HCT116 (cell line): ENCODE measurements at regions not wholly inside any gene's neighbourhood (a gene's known extent, or its start where the extent isn't known, plus 50 kb on each side); places are given as distances from the start of the nearest gene placed in this dataset.

Experiments used
- ATAC-seq: fragments of 200-7000 bp; cut with Tn5 transposase; 2 replicates; pipeline ENCODE4 v1.9.1; 2020; ENCODE audit warnings: mild to moderate bottlenecking, moderate library complexity
- BruUV-seq: library from RNA; stranded (reverse); fragments of 400-500 nt; replicated peaks from 2 replicates; lab custom pipeline; 2021; lab: Mats Ljungman, UMichigan
- CTCF ChIA-PET: fragments of 300-600 bp; sonication (Branson Sonifier 250); formaldehyde crosslinking; loops from one replicate; lab custom pipeline; 2021; ENCODE audit warnings: antibody characterized with exemption; lab: Charles Lee
- POLR2A ChIA-PET: fragments of 300-600, 350-600 bp; sonication (Branson Sonifier 250); formaldehyde crosslinking; loops from one replicate; lab custom pipeline; 2021; ENCODE audit warnings: antibody characterized with exemption; lab: Charles Lee
- RAD21 ChIA-PET, 2 experiments: fragments of 300-600 bp; sonication (Branson Sonifier 250); formaldehyde crosslinking; loops; one replicate each; lab custom pipeline; 2023; ENCODE audit warnings: low total read pairs in 2 of 2; ENCODE audit not compliant: uncharacterized antibody in 2 of 2, unreplicated experiment in 2 of 2, low non-redundant PET in 1 of 2; lab: Charles Lee
- DNase-seq: peaks from one replicate; pipeline ENCODE4 v3.0.0-alpha.2; 2010; ENCODE audit warnings: low read depth, low spot score
- H2AFZ ChIP-seq: fragments of 200-600 bp; shearing (Covaris generic), sonication (generic); 2 replicates; pipeline ENCODE4 v1.6.1; 2017; ENCODE audit warnings: low read depth, mixed run types, mixed read lengths, antibody characterized with exemption, low read length; ENCODE audit not compliant: poor library complexity, severe bottlenecking
- H3K27ac ChIP-seq: 2 replicates; pipeline ENCODE4 v1.5.1; 2012; ENCODE audit warnings: low read depth, low read length
- H3K27me3 ChIP-seq: fragments of 200-600 bp; sonication (generic); 2 replicates; pipeline ENCODE4 v1.6.1; 2016; ENCODE audit warnings: mixed run types, low read length, mixed read lengths; ENCODE audit not compliant: insufficient read depth
- H3K36me3 ChIP-seq, 2 experiments: fragments of 200-500 bp in 1 of 2; fragments of 200-600 bp in 1 of 2; sonication (Bioruptor generic) in 1 of 2; sonication (generic) in 1 of 2; 2 replicates each; pipeline versions ENCODE4 v1.5.1 to v1.6.1; 2014 to 2016; ENCODE audit warnings: low read length in 2 of 2, inconsistent platforms in 1 of 2, mixed read lengths in 1 of 2, mixed run types in 1 of 2; ENCODE audit not compliant: insufficient read depth in 2 of 2, control insufficient read depth in 1 of 2
- H3K4me1 ChIP-seq, 2 experiments: fragments of 200-600 bp in 1 of 2; sonication (generic) in 1 of 2; 2 replicates each; pipeline versions ENCODE4 v1.5.1 to v1.6.1; 2012 to 2017; ENCODE audit warnings: low read length in 2 of 2, inconsistent platforms in 1 of 2, mild to moderate bottlenecking in 1 of 2, mixed read lengths in 1 of 2, mixed run types in 1 of 2, moderate library complexity in 1 of 2; ENCODE audit not compliant: insufficient read depth in 2 of 2, control insufficient read depth in 1 of 2
- H3K4me2 ChIP-seq: fragments of 200-600 bp; sonication (generic); 2 replicates; pipeline ENCODE4 v1.6.1; 2017; ENCODE audit warnings: mixed run types, low read length, mixed read lengths
- H3K4me3 ChIP-seq, 2 experiments: fragments of 200-600 bp in 1 of 2; sonication (generic) in 1 of 2; replicated peaks in 1 of 2; 2 replicates each; pipeline ENCODE4 v1.5.1; 2011 to 2016; ENCODE audit warnings: low read length in 2 of 2, control low read depth in 1 of 2, low read depth in 1 of 2, mild to moderate bottlenecking in 1 of 2, mixed read lengths in 1 of 2, mixed run types in 1 of 2
- H3K79me2 ChIP-seq: fragments of 200-600 bp; sonication (generic); 2 replicates; pipeline ENCODE4 v1.6.1; 2017; ENCODE audit warnings: mild to moderate bottlenecking, mixed run types, low read length, moderate library complexity, mixed read lengths; ENCODE audit not compliant: insufficient read depth
- H3K9ac ChIP-seq: fragments of 200-600 bp; sonication (generic); 2 replicates; pipeline ENCODE4 v1.6.1; 2016; ENCODE audit warnings: low read length, mixed read lengths
- H3K9me2 ChIP-seq: fragments of 200-600 bp; sonication (generic), shearing (Covaris generic); 2 replicates; pipeline ENCODE4 v1.6.1; 2017; ENCODE audit warnings: mixed run types, mild to moderate bottlenecking, moderate library complexity; ENCODE audit not compliant: insufficient read depth
- H3K9me3 ChIP-seq, 2 experiments: fragments of 200-500 bp in 1 of 2; fragments of 200-600 bp in 1 of 2; sonication (Bioruptor generic) in 1 of 2; sonication (generic) in 1 of 2; 2 replicates each; pipeline ENCODE4 v1.6.1; 2014 to 2017; ENCODE audit warnings: low read length in 2 of 2, mixed read lengths in 2 of 2, inconsistent platforms in 1 of 2, low read depth in 1 of 2, mild to moderate bottlenecking in 1 of 2, mixed run types in 1 of 2, moderate library complexity in 1 of 2; ENCODE audit not compliant: control insufficient read depth in 1 of 2, insufficient read depth in 1 of 2
- H4K20me1 ChIP-seq: fragments of 200-600 bp; sonication (generic), shearing (Covaris generic); 2 replicates; pipeline ENCODE4 v1.6.1; 2017; ENCODE audit warnings: mixed run types, mild to moderate bottlenecking, moderate library complexity; ENCODE audit not compliant: insufficient read depth
- CBX3 ChIP-seq: IDR thresholded peaks from 2 replicates; pipeline ENCODE4 v1.6.1; 2012; ENCODE audit warnings: low read depth
- CEBPB ChIP-seq: IDR thresholded peaks from 2 replicates; pipeline ENCODE4 v1.6.1; 2012; ENCODE audit warnings: low read depth
- EGR1 ChIP-seq: IDR thresholded peaks from 2 replicates; pipeline ENCODE4 v1.6.1; 2012; ENCODE audit warnings: low read depth
- ELF1 ChIP-seq: IDR thresholded peaks from 2 replicates; pipeline ENCODE4 v1.6.1; 2012; ENCODE audit warnings: low read depth, borderline replicate concordance
- EZH2 ChIP-seq: fragments of 200-600 bp; sonication (generic); IDR thresholded peaks from 2 replicates; pipeline ENCODE4 v1.6.1; 2017; ENCODE audit warnings: antibody characterized with exemption, mixed run types
- EZH2phosphoT487 ChIP-seq: fragments of 200-600 bp; IDR thresholded peaks from 2 replicates; pipeline ENCODE4 v1.6.1; 2018; ENCODE audit warnings: antibody characterized with exemption, borderline replicate concordance
- FOSL1 ChIP-seq: IDR thresholded peaks from 2 replicates; pipeline ENCODE4 v1.6.1; 2012; ENCODE audit warnings: low read depth
- JUND ChIP-seq: IDR thresholded peaks from 2 replicates; pipeline ENCODE4 v1.6.1; 2012
- MAX ChIP-seq: IDR thresholded peaks from 2 replicates; pipeline ENCODE4 v1.6.1; 2012
- POLR2A ChIP-seq: IDR thresholded peaks from 2 replicates; pipeline ENCODE4 v1.7.0; 2011; ENCODE audit warnings: borderline replicate concordance; ENCODE audit not compliant: insufficient read depth, insufficient read length; ENCODE audit errors: extremely low read depth
- POLR2AphosphoS5 ChIP-seq: IDR thresholded peaks from 2 replicates; pipeline ENCODE4 v1.6.1; 2011; ENCODE audit warnings: mild to moderate bottlenecking, low read depth, low read length, moderate library complexity
- RAD21 ChIP-seq: IDR thresholded peaks from 2 replicates; pipeline ENCODE4 v1.6.1; 2012; ENCODE audit warnings: low read depth, mild to moderate bottlenecking
- SIN3A ChIP-seq: IDR thresholded peaks from 2 replicates; pipeline ENCODE4 v1.6.1; 2012; ENCODE audit warnings: low read depth
- SRF ChIP-seq: IDR thresholded peaks from 2 replicates; pipeline ENCODE4 v1.6.1; 2012; ENCODE audit warnings: low read depth
- TCF7L2 ChIP-seq: IDR thresholded peaks from 2 replicates; pipeline ENCODE4 v1.7.0; 2011; ENCODE audit warnings: borderline replicate concordance, inconsistent platforms; ENCODE audit not compliant: insufficient read depth, insufficient read length; ENCODE audit errors: extremely low read depth
- YY1 ChIP-seq: IDR thresholded peaks from 2 replicates; pipeline ENCODE4 v1.6.1; 2011; ENCODE audit warnings: low read length, low read depth, moderate library complexity, mild to moderate bottlenecking; ENCODE audit not compliant: insufficient replicate concordance; ENCODE audit errors: extremely low read depth
- ZFX ChIP-seq: fragments of 450-650 bp; IDR thresholded peaks from 2 replicates; pipeline ENCODE4 v1.6.1; 2017
- intact Hi-C: fragments of 100-400 bp; cut with micrococcal nuclease; formaldehyde crosslinking; loops from 2 replicates; pipeline ENCODE4 v1.10.0; 2022
- TF ChIP-seq, protein P1 (sequence below): IDR thresholded peaks from 2 replicates; pipeline ENCODE4 v1.6.1; 2012; ENCODE audit warnings: low read depth
- TF ChIP-seq, protein P2 (sequence below): IDR thresholded peaks from 2 replicates; pipeline ENCODE4 v1.6.1; 2012
- TF ChIP-seq, protein P3 (sequence below), 3 experiments: fragments of 200-600 bp in 1 of 3; sonication (generic) in 1 of 3; IDR thresholded peaks in 2 of 3; conservative IDR thresholded peaks in 1 of 3; 2 replicates each; pipeline ENCODE4 v1.5.1; 2012 to 2017; ENCODE audit warnings: low read depth in 2 of 3, low read length in 2 of 3, antibody characterized with exemption in 1 of 3, borderline replicate concordance in 1 of 3, control low read depth in 1 of 3, mild to moderate bottlenecking in 1 of 3, mixed read lengths in 1 of 3, mixed run types in 1 of 3, moderate library complexity in 1 of 3; ENCODE audit not compliant: insufficient read depth in 1 of 3

DNA sequence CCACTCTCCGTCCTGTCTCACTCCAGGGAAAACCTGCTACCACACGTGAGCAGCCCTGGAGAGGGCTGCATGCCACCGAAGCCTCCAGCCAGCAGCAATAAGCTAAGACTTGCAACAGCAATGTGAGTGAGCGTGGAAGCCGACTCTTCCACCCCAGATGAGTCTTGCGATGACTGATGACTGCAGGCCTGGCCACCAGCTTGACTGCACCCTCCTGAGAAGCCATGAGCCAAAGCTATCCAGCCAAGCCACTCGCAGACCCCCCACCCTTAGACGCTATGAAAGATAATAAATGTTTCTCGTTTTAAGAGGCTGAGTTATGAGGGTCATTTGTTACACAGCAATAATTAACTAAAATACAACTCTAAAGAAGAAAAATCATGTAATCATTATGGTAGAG lies 118.6 kb upstream of the GALNT2 start:
- no peaks in the 10 kb centered on the region for H3K9me2 ChIP-seq
- intact Hi-C loops, result no loop called here
- ATAC-seq, result no peak
- H3K27me3 ChIP-seq, result peaks cover 11% of the 10 kb centered on the region; the same call in 1 of the 2 replicates
- no peak for DNase-seq
- no peak overlapping the region for H3K27ac ChIP-seq
- TF ChIP-seq POLR2AphosphoS5 (no peak), RAD21 (no peak), EZH2phosphoT487 (no peak), ZFX (no peak), POLR2A (no peak), SRF (no peak), YY1 (no peak), MAX (no peak), CEBPB (no peak), JUND (no peak), TCF7L2 (no peak), FOSL1 (no peak), EGR1 (no peak), SIN3A (no peak), ELF1 (no peak), EZH2 (no peak), CBX3 (no peak)
- TF ChIP-seq, protein P1, sequence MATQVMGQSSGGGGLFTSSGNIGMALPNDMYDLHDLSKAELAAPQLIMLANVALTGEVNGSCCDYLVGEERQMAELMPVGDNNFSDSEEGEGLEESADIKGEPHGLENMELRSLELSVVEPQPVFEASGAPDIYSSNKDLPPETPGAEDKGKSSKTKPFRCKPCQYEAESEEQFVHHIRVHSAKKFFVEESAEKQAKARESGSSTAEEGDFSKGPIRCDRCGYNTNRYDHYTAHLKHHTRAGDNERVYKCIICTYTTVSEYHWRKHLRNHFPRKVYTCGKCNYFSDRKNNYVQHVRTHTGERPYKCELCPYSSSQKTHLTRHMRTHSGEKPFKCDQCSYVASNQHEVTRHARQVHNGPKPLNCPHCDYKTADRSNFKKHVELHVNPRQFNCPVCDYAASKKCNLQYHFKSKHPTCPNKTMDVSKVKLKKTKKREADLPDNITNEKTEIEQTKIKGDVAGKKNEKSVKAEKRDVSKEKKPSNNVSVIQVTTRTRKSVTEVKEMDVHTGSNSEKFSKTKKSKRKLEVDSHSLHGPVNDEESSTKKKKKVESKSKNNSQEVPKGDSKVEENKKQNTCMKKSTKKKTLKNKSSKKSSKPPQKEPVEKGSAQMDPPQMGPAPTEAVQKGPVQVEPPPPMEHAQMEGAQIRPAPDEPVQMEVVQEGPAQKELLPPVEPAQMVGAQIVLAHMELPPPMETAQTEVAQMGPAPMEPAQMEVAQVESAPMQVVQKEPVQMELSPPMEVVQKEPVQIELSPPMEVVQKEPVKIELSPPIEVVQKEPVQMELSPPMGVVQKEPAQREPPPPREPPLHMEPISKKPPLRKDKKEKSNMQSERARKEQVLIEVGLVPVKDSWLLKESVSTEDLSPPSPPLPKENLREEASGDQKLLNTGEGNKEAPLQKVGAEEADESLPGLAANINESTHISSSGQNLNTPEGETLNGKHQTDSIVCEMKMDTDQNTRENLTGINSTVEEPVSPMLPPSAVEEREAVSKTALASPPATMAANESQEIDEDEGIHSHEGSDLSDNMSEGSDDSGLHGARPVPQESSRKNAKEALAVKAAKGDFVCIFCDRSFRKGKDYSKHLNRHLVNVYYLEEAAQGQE, result no peak
- TF ChIP-seq, protein P2, sequence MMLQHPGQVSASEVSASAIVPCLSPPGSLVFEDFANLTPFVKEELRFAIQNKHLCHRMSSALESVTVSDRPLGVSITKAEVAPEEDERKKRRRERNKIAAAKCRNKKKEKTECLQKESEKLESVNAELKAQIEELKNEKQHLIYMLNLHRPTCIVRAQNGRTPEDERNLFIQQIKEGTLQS, result no peak
- TF ChIP-seq, protein P3, sequence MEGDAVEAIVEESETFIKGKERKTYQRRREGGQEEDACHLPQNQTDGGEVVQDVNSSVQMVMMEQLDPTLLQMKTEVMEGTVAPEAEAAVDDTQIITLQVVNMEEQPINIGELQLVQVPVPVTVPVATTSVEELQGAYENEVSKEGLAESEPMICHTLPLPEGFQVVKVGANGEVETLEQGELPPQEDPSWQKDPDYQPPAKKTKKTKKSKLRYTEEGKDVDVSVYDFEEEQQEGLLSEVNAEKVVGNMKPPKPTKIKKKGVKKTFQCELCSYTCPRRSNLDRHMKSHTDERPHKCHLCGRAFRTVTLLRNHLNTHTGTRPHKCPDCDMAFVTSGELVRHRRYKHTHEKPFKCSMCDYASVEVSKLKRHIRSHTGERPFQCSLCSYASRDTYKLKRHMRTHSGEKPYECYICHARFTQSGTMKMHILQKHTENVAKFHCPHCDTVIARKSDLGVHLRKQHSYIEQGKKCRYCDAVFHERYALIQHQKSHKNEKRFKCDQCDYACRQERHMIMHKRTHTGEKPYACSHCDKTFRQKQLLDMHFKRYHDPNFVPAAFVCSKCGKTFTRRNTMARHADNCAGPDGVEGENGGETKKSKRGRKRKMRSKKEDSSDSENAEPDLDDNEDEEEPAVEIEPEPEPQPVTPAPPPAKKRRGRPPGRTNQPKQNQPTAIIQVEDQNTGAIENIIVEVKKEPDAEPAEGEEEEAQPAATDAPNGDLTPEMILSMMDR (IDR thresholded peaks at IDR 0.05 in 2 of 3, conservative IDR thresholded peaks at IDR 0.05 in 1 of 3; ENCODE audit: borderline replicate concordance in 1 of 3, insufficient read depth in 1 of 3, low read depth in 2 of 3, low read length in 2 of 3), result no peak
- RAD21 ChIA-PET, result no interaction called here
- no peaks in the 10 kb centered on the region for H4K20me1 ChIP-seq
- POLR2A ChIA-PET, result no interaction called here
- no TSS peak for BruUV-seq
- no peaks in the 10 kb centered on the region for H3K9me3 ChIP-seq
- no peak overlapping the region for H2AFZ ChIP-seq
- H3K4me1 ChIP-seq, result no peaks in the 10 kb centered on the region
- CTCF ChIA-PET, result no interaction called here
- no peak overlapping the region for H3K4me3 ChIP-seq
- no peak overlapping the region for H3K9ac ChIP-seq
- no peaks in the 10 kb centered on the region for H3K36me3 ChIP-seq
- no peak overlapping the region for H3K4me2 ChIP-seq
- no peaks in the 10 kb centered on the region for H3K79me2 ChIP-seq
